ENCODE measurements at regions not wholly inside any gene's neighbourhood (a gene's known extent, or its start where the extent isn't known, plus 50 kb on each side); places are given as distances from the start of the nearest gene placed in this dataset.

DNA sequence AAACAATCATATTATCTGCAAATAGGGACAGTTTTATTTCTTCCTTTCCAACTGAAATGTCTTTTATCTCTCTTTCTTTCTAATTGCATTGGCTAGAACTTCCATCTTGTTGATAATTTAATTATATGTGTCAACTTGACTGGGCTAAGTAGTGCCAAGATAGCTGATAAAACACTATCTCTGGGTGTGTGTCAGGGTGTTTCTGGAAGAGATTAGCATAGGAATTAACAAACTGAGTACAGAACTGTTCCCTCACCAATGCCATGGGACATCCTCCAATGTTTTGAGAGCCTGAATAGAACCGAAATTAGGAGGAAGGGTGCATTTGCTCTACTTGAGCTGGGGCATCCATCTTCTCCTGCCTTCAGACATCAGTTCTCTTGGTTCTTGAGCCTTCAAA, 1027.2 kb downstream of the FAT4 start:
- no peaks in the 10 kb centered on the region for H3K27me3 ChIP-seq (ENCODE audit: control insufficient read depth in 3 of 3, insufficient read depth in 3 of 3, low read length in 2 of 3)
- ATAC-seq (ENCODE audit: insufficient read depth, low FRiP score) = no peak
- no peaks in the 10 kb centered on the region for H3K9me3 ChIP-seq (ENCODE audit: control insufficient read depth in 4 of 4, insufficient read depth in 3 of 4, low read length in 3 of 4)
- H3K9ac ChIP-seq (ENCODE audit: insufficient read depth in 1 of 2, low read length in 2 of 2) = no peak overlapping the region
- no peak for TF ChIP-seq CTCF (IDR thresholded peaks at IDR 0.05; ENCODE audit: control extremely low read depth, extremely low read depth)
- no peaks in the 10 kb centered on the region for H3K36me3 ChIP-seq (ENCODE audit: control insufficient read depth in 4 of 4, insufficient read depth in 4 of 4, low read length in 4 of 4)
- no peak overlapping the region for H3K27ac ChIP-seq (ENCODE audit: low read depth in 1 of 2, low read length in 1 of 2)
- WGBS, 2 donors = 59 to 75% methylated on average over 1 of the region's 1 CpG
- peaks cover 0 to 15% (median 4%) of the 10 kb centered on the region in 5 donors for H3K4me1 ChIP-seq (ENCODE audit: control insufficient read depth in 5 of 5, insufficient read depth in 5 of 5, low read length in 5 of 5)
- DNase-seq = no peak
- H3K4me3 ChIP-seq = no peak overlapping the region

DNA sequence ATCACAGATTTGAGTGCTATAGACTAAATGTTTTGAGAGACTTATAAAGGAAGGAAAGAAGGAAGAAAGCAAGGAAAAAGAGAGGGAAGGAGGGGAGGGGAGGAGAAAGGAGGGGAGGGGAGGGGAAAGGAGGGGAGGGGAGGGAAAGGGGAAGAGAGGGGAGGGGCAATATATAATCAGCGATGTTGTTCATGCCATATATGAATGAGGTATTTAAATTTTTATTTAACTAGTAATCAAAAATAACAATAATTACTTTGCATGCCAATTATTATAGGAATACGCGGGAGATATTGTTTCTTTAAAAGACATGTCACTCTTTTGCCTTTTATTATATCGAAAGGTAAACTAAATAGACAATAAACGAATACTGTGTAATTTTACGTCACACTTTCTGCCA, 1029.7 kb downstream of the FAT4 start:
- WGBS, 2 donors = 87 to 92% methylated on average over 6 of the region's 6 CpGs
- no peaks in the 10 kb centered on the region for H3K27me3 ChIP-seq (ENCODE audit: control insufficient read depth in 3 of 3, insufficient read depth in 3 of 3, low read length in 2 of 3)
- H3K9me3 ChIP-seq (ENCODE audit: control insufficient read depth in 4 of 4, insufficient read depth in 3 of 4, low read length in 3 of 4) = no peaks in the 10 kb centered on the region
- no peak overlapping the region for H3K9ac ChIP-seq (ENCODE audit: insufficient read depth in 1 of 2, low read length in 2 of 2)
- no peak for ATAC-seq (ENCODE audit: insufficient read depth, low FRiP score)
- no peaks in the 10 kb centered on the region for H3K36me3 ChIP-seq (ENCODE audit: control insufficient read depth in 4 of 4, insufficient read depth in 4 of 4, low read length in 4 of 4)
- no peak overlapping the region for H3K27ac ChIP-seq (ENCODE audit: low read depth in 1 of 2, low read length in 1 of 2)
- TF ChIP-seq CTCF (IDR thresholded peaks at IDR 0.05; ENCODE audit: control extremely low read depth, extremely low read depth) = no peak
- H3K4me3 ChIP-seq = no peak overlapping the region
- no peaks in the 10 kb centered on the region for H3K4me1 ChIP-seq (ENCODE audit: control insufficient read depth in 5 of 5, insufficient read depth in 5 of 5, low read length in 5 of 5)
- no peak for DNase-seq

- 74 to 88% methylated on average over 2 of the region's 2 CpGs for WGBS, 2 donors
- Histone ChIP-seq H3K4me3 (no peak overlapping the region), H3K9ac (ENCODE audit: insufficient read depth in 1 of 2, low read length in 2 of 2) (no peak overlapping the region), H3K4me1 (ENCODE audit: control insufficient read depth in 5 of 5, insufficient read depth in 5 of 5, low read length in 5 of 5) (no peaks in the 10 kb centered on the region), H3K36me3 (ENCODE audit: control insufficient read depth in 4 of 4, insufficient read depth in 4 of 4, low read length in 4 of 4) (no peaks in the 10 kb centered on the region), H3K9me3 (ENCODE audit: control insufficient read depth in 4 of 4, insufficient read depth in 3 of 4, low read length in 3 of 4) (no peaks in the 10 kb centered on the region), H3K27me3 (ENCODE audit: control insufficient read depth in 3 of 3, insufficient read depth in 3 of 3, low read length in 2 of 3) (no peaks in the 10 kb centered on the region), H3K27ac (ENCODE audit: low read depth in 1 of 2, low read length in 1 of 2) (no peak overlapping the region)
- DNase-seq (no peak), ATAC-seq (ENCODE audit: insufficient read depth, low FRiP score) (no peak)
- TF ChIP-seq CTCF (IDR thresholded peaks at IDR 0.05; ENCODE audit: control extremely low read depth, extremely low read depth) = no peak
Observed at GRCh38 chr4:126346654-126347053, 1031.9 kb downstream of the FAT4 start.

- 91 to 92% methylated on average over 3 of the region's 3 CpGs for WGBS, 2 donors
- Histone ChIP-seq H3K4me1 (ENCODE audit: control insufficient read depth in 5 of 5, insufficient read depth in 5 of 5, low read length in 5 of 5) (no peaks in the 10 kb centered on the region), H3K4me3 (no peak overlapping the region), H3K9me3 (ENCODE audit: control insufficient read depth in 4 of 4, insufficient read depth in 3 of 4, low read length in 3 of 4) (no peaks in the 10 kb centered on the region), H3K36me3 (ENCODE audit: control insufficient read depth in 4 of 4, insufficient read depth in 4 of 4, low read length in 4 of 4) (no peaks in the 10 kb centered on the region), H3K9ac (ENCODE audit: insufficient read depth in 1 of 2, low read length in 2 of 2) (no peak overlapping the region), H3K27me3 (ENCODE audit: control insufficient read depth in 3 of 3, insufficient read depth in 3 of 3, low read length in 2 of 3) (no peaks in the 10 kb centered on the region), H3K27ac (ENCODE audit: low read depth in 1 of 2, low read length in 1 of 2) (no peak overlapping the region)
- no peak for TF ChIP-seq CTCF (IDR thresholded peaks at IDR 0.05; ENCODE audit: control extremely low read depth, extremely low read depth)
- ATAC-seq (ENCODE audit: insufficient read depth, low FRiP score) (no peak), DNase-seq (no peak)
Observed at GRCh38 chr4:126354784-126355183, 1040.0 kb downstream of the FAT4 start.

Measured in lung (tissue), 11 donors.